Tibial nerve (tissue), 4 donors: ENCODE measurements at regions not wholly inside any gene's neighbourhood (a gene's known extent, or its start where the extent isn't known, plus 50 kb on each side); places are given as distances from the start of the nearest gene placed in this dataset.

Experiments
- DNase-seq, 2 donors: peaks; one replicate each; pipeline ENCODE4 v3.0.0-alpha.2; 2019; ENCODE audit warnings: low spot score in 2 of 2
- H3K27ac ChIP-seq, 4 donors: fragments of 200-600 bp; sonication (generic) in 3 of 4; one replicate each; pipeline ENCODE4 v1.5.1; 2017 to 2019; ENCODE audit warnings: mild to moderate bottlenecking in 1 of 4
- H3K27me3 ChIP-seq, 2 donors: fragments of 200-600 bp; sonication (generic) in 1 of 2; one replicate each; pipeline versions ENCODE4 v1.5.1 to v1.6.0; 2017 to 2019
- H3K36me3 ChIP-seq, 3 donors: fragments of 200-600 bp; sonication (generic); one replicate each; pipeline ENCODE4 v1.5.1; 2018 to 2019
- H3K4me1 ChIP-seq, 4 donors: fragments of 200-600 bp; sonication (generic) in 3 of 4; one replicate each; pipeline ENCODE4 v1.5.1; 2017 to 2019
- H3K4me3 ChIP-seq, 4 donors: fragments of 200-600 bp; sonication (generic) in 3 of 4; one replicate each; pipeline ENCODE4 v1.5.1; 2017 to 2019; ENCODE audit warnings: mild to moderate bottlenecking in 1 of 4, moderate library complexity in 1 of 4
- H3K9me3 ChIP-seq, 4 donors: fragments of 200-600 bp; sonication (generic) in 3 of 4; one replicate each; pipeline ENCODE4 v1.5.1; 2017 to 2019
- CTCF ChIP-seq, 5 experiments: fragments of 200-600 bp in 3 of 5; fragments of 450-650 bp in 2 of 5; sonication (generic) in 3 of 5; IDR thresholded peaks; one replicate each; pipeline ENCODE4 v1.5.1; 2016 to 2019; ENCODE audit warnings: antibody characterized with exemption in 5 of 5, mild to moderate bottlenecking in 3 of 5, moderate library complexity in 2 of 5
- EP300 ChIP-seq, 2 donors: sonication (generic); formaldehyde crosslinking; IDR thresholded peaks; one replicate each; pipeline ENCODE4 v1.6.1; 2017; ENCODE audit warnings: antibody characterized with exemption in 2 of 2, mild to moderate bottlenecking in 1 of 2
- POLR2A ChIP-seq, 2 donors: fragments of 450-650 bp; IDR thresholded peaks; one replicate each; pipeline ENCODE4 v1.6.1; 2017; ENCODE audit warnings: antibody characterized with exemption in 2 of 2, mild to moderate bottlenecking in 2 of 2, moderate library complexity in 2 of 2
- WGBS, 2 donors: methylation state at CpG; one replicate each; pipeline ENCODE4 v1.1.5; 2018; 5-methylcytosine and 5-hydroxymethylcytosine counted together

- Histone ChIP-seq H3K36me3 (no peaks in the 10 kb centered on the region), H3K27me3 (no peaks in the 10 kb centered on the region), H3K4me1 (no peaks in the 10 kb centered on the region), H3K9me3 (peaks cover 0 to 23% (median 2%) of the 10 kb centered on the region in 4 donors), H3K27ac (no peak overlapping the region), H3K4me3 (no peak overlapping the region)
- 78 to 89% methylated on average over 3 of the region's 3 CpGs for WGBS, 2 donors
- no peak for DNase-seq
- TF ChIP-seq CTCF (IDR thresholded peaks at IDR 0.05) (no peak), EP300 (IDR thresholded peaks at IDR 0.05) (no peak), POLR2A (IDR thresholded peaks at IDR 0.05) (no peak)
Measured at GRCh38 chr7:68147614-68148238, 1151.1 kb downstream of the TYW1 start.

- H3K36me3 ChIP-seq, result no peaks in the 10 kb centered on the region
- 85 to 91% methylated on average over 2 of the region's 2 CpGs for WGBS, 2 donors
- peaks cover 0 to 16% (median 2%) of the 10 kb centered on the region in 4 donors for H3K9me3 ChIP-seq
- TF ChIP-seq CTCF (IDR thresholded peaks at IDR 0.05) (no peak), EP300 (IDR thresholded peaks at IDR 0.05) (no peak), POLR2A (IDR thresholded peaks at IDR 0.05) (no peak)
- H3K27ac ChIP-seq, result no peak overlapping the region
- no peak overlapping the region for H3K4me3 ChIP-seq
- no peaks in the 10 kb centered on the region for H3K4me1 ChIP-seq
- DNase-seq, result no peak
- no peaks in the 10 kb centered on the region for H3K27me3 ChIP-seq
Measured at GRCh38 chr7:68148440-68148839, 1151.8 kb downstream of the TYW1 start.

- Histone ChIP-seq H3K9me3 (peaks cover 0 to 9% (median 0%) of the 10 kb centered on the region in 4 donors), H3K36me3 (no peaks in the 10 kb centered on the region), H3K27me3 (no peaks in the 10 kb centered on the region), H3K4me1 (no peaks in the 10 kb centered on the region), H3K27ac (no peak overlapping the region), H3K4me3 (no peak overlapping the region)
- TF ChIP-seq EP300 (IDR thresholded peaks at IDR 0.05) (no peak), CTCF (IDR thresholded peaks at IDR 0.05) (no peak), POLR2A (IDR thresholded peaks at IDR 0.05) (no peak)
- 81 to 95% methylated on average over 2 of the region's 2 CpGs for WGBS, 2 donors
- no peak for DNase-seq
Measured at GRCh38 chr7:68152205-68152604, 1155.6 kb downstream of the TYW1 start.

- Histone ChIP-seq H3K36me3 (no peaks in the 10 kb centered on the region), H3K27me3 (no peaks in the 10 kb centered on the region), H3K27ac (no peak overlapping the region), H3K4me1 (no peaks in the 10 kb centered on the region), H3K9me3 (peaks cover 0 to 9% (median 0%) of the 10 kb centered on the region in 4 donors), H3K4me3 (no peak overlapping the region)
- no peak for TF ChIP-seq CTCF (IDR thresholded peaks at IDR 0.05)
- no peak for TF ChIP-seq POLR2A (IDR thresholded peaks at IDR 0.05)
- no peak for TF ChIP-seq EP300 (IDR thresholded peaks at IDR 0.05)
- WGBS, 2 donors, result 97 to 100% methylated on average over 2 of the region's 2 CpGs
- no peak for DNase-seq
Measured at GRCh38 chr7:68155676-68156075, 1159.0 kb downstream of the TYW1 start.

GRCh38 chr7:68158686-68159295 is 1162.2 kb downstream of the TYW1 start:
- Histone ChIP-seq H3K27ac (no peak overlapping the region), H3K4me1 (no peaks in the 10 kb centered on the region), H3K27me3 (no peaks in the 10 kb centered on the region), H3K4me3 (no peak overlapping the region), H3K36me3 (no peaks in the 10 kb centered on the region), H3K9me3 (peaks cover 0 to 9% (median 0%) of the 10 kb centered on the region in 4 donors)
- TF ChIP-seq CTCF (IDR thresholded peaks at IDR 0.05) (no peak), EP300 (IDR thresholded peaks at IDR 0.05) (no peak), POLR2A (IDR thresholded peaks at IDR 0.05) (no peak)
- DNase-seq, result no peak
- WGBS, 2 donors, result 17 to 23% methylated on average over 2 of the region's 2 CpGs
